Osteoblast (primary cell): ENCODE measurements at regions not wholly inside any gene's neighbourhood (a gene's known extent, or its start where the extent isn't known, plus 50 kb on each side); places are given as distances from the start of the nearest gene placed in this dataset.

Experiments used
- DNase-seq: peaks from one replicate; pipeline ENCODE4 v3.0.0; 2011; ENCODE audit warnings: low spot score, mixed read lengths; ENCODE audit not compliant: insufficient read length; ENCODE audit errors: missing footprints
- H2AFZ ChIP-seq: 2 replicates; pipeline ENCODE4 v1.6.0; 2011; ENCODE audit warnings: mild to moderate bottlenecking, low read length
- H3K27ac ChIP-seq: 2 replicates; pipeline ENCODE4 v1.5.1; 2011; ENCODE audit warnings: mild to moderate bottlenecking, low read depth, low read length, moderate library complexity
- H3K27me3 ChIP-seq: 2 replicates; pipeline ENCODE4 v1.6.0; 2012; ENCODE audit warnings: mild to moderate bottlenecking, control low read depth, inconsistent platforms, low read length, moderate library complexity; ENCODE audit not compliant: insufficient read depth
- H3K36me3 ChIP-seq: 2 replicates; pipeline ENCODE4 v1.5.1; 2011; ENCODE audit warnings: mild to moderate bottlenecking, low read length, control low read depth, moderate library complexity; ENCODE audit not compliant: insufficient read depth
- H3K4me1 ChIP-seq: 2 replicates; pipeline ENCODE4 v1.5.1; 2011; ENCODE audit warnings: mild to moderate bottlenecking, low read length, control low read depth, moderate library complexity; ENCODE audit not compliant: insufficient read depth
- H3K4me2 ChIP-seq: 2 replicates; pipeline ENCODE4 v1.6.0; 2011; ENCODE audit warnings: mild to moderate bottlenecking, low read length; ENCODE audit not compliant: insufficient read depth
- H3K4me3 ChIP-seq: fragments of 200-600 bp; sonication (generic); 3 replicates; pipeline ENCODE4 v1.5.1; 2012; ENCODE audit warnings: mild to moderate bottlenecking, low read length, inconsistent platforms; ENCODE audit not compliant: insufficient read depth
- H3K79me2 ChIP-seq: 2 replicates; pipeline ENCODE4 v1.6.0; 2012; ENCODE audit warnings: mild to moderate bottlenecking, low read length, control low read depth, inconsistent platforms; ENCODE audit not compliant: insufficient read depth
- H3K9me3 ChIP-seq: 2 replicates; pipeline ENCODE4 v1.5.1; 2011; ENCODE audit warnings: low read depth, low read length, control low read depth
- H4K20me1 ChIP-seq: 2 replicates; pipeline ENCODE4 v1.6.0; 2012; ENCODE audit warnings: mild to moderate bottlenecking, low read length, control low read depth; ENCODE audit not compliant: insufficient read depth
- CTCF ChIP-seq: IDR thresholded peaks from 2 replicates; pipeline ENCODE4 v1.5.1; 2011; ENCODE audit warnings: mild to moderate bottlenecking, low read depth, low read length, moderate library complexity; ENCODE audit errors: extremely low read depth

- H3K79me2 ChIP-seq = no peaks in the 10 kb centered on the region
- H3K4me1 ChIP-seq = peaks cover 9% of the 10 kb centered on the region
- no peak overlapping the region for H3K27ac ChIP-seq
- TF ChIP-seq CTCF = no peak
- H3K27me3 ChIP-seq = peaks cover 13% of the 10 kb centered on the region
- H3K36me3 ChIP-seq = no peaks in the 10 kb centered on the region
- DNase-seq = no peak
- no peak overlapping the region for H3K4me2 ChIP-seq
- no peak overlapping the region for H2AFZ ChIP-seq
- H4K20me1 ChIP-seq = no peaks in the 10 kb centered on the region
- H3K4me3 ChIP-seq = no peak overlapping the region
- H3K9me3 ChIP-seq = no peaks in the 10 kb centered on the region
Observed at GRCh38 chr10:113379091-113379490, 173.8 kb upstream of the HABP2 start.

- Histone ChIP-seq H2AFZ (peak overlapping the region; percentile 85), H3K9me3 (no peaks in the 10 kb centered on the region), H3K36me3 (no peaks in the 10 kb centered on the region), H3K27me3 (peaks cover 2% of the 10 kb centered on the region), H4K20me1 (no peaks in the 10 kb centered on the region), H3K79me2 (no peaks in the 10 kb centered on the region), H3K4me1 (peaks cover 20% of the 10 kb centered on the region), H3K4me3 (no peak overlapping the region), H3K27ac (no peak overlapping the region), H3K4me2 (peak overlapping the region; percentile 80)
- DNase-seq = no peak
- no peak for TF ChIP-seq CTCF
Observed at GRCh38 chr10:113381416-113381815, 171.4 kb upstream of the HABP2 start.

GRCh38 chr10:113381981-113382509, 170.8 kb upstream of the HABP2 start:
- Histone ChIP-seq H3K27ac (peak overlapping the region; percentile 31), H3K4me2 (peak overlapping the region; percentile 80), H4K20me1 (no peaks in the 10 kb centered on the region), H3K36me3 (no peaks in the 10 kb centered on the region), H3K27me3 (no peaks in the 10 kb centered on the region), H3K4me3 (peak overlapping the region; percentile 65), H3K9me3 (no peaks in the 10 kb centered on the region), H3K4me1 (peaks cover 20% of the 10 kb centered on the region), H2AFZ (peak overlapping the region; percentile 85), H3K79me2 (no peaks in the 10 kb centered on the region)
- no peak for TF ChIP-seq CTCF
- DNase-seq = peak; percentile 56

- Histone ChIP-seq H3K9me3 (no peaks in the 10 kb centered on the region), H3K4me2 (peak overlapping the region; percentile 80), H3K4me1 (peaks cover 20% of the 10 kb centered on the region), H3K27me3 (peaks cover 3% of the 10 kb centered on the region), H3K27ac (no peak overlapping the region), H2AFZ (peak overlapping the region; percentile 85), H4K20me1 (no peaks in the 10 kb centered on the region), H3K4me3 (no peak overlapping the region), H3K79me2 (no peaks in the 10 kb centered on the region), H3K36me3 (no peaks in the 10 kb centered on the region)
- TF ChIP-seq CTCF = no peak
- DNase-seq = no peak
Observed at GRCh38 chr10:113382691-113383090, 170.2 kb upstream of the HABP2 start.
